ENCODE measurements at regions not wholly inside any gene's neighbourhood (a gene's known extent, or its start where the extent isn't known, plus 50 kb on each side); places are given as distances from the start of the nearest gene placed in this dataset.

- no peaks in the 10 kb centered on the region for H3K36me3 Mint-ChIP-seq (ENCODE audit: insufficient read depth)
- ATAC-seq, result no peak
- H3K4me3 Mint-ChIP-seq, result no peak overlapping the region
- DNase-seq, result no peak
- no peaks in the 10 kb centered on the region for H3K4me1 Mint-ChIP-seq (ENCODE audit: low read depth)
- H3K27me3 Mint-ChIP-seq (ENCODE audit: low read depth), result no peaks in the 10 kb centered on the region
- H3K9me3 Mint-ChIP-seq, result no peaks in the 10 kb centered on the region
Observed at GRCh38 chr9:134224127-134224526, 59.8 kb upstream of the RNU6ATAC start.

GRCh38 chr9:134224567-134225093 lies 60.3 kb upstream of the RNU6ATAC start:
- H3K9me3 Mint-ChIP-seq, result no peaks in the 10 kb centered on the region
- no peak overlapping the region for H3K4me3 Mint-ChIP-seq
- DNase-seq (no peak), ATAC-seq (no peak)
- no peaks in the 10 kb centered on the region for H3K27me3 Mint-ChIP-seq (ENCODE audit: low read depth)
- no peaks in the 10 kb centered on the region for H3K36me3 Mint-ChIP-seq (ENCODE audit: insufficient read depth)
- no peaks in the 10 kb centered on the region for H3K4me1 Mint-ChIP-seq (ENCODE audit: low read depth)

- Mint-ChIP-seq H3K9me3 (no peaks in the 10 kb centered on the region), H3K27me3 (ENCODE audit: low read depth) (no peaks in the 10 kb centered on the region), H3K4me3 (no peak overlapping the region)
Observed at GRCh38 chr9:134225186-134225585, 60.8 kb upstream of the RNU6ATAC start.

GRCh38 chr9:134225816-134226215 lies 61.5 kb upstream of the RNU6ATAC start:
- Mint-ChIP-seq H3K36me3 (ENCODE audit: insufficient read depth) (no peaks in the 10 kb centered on the region), H3K4me3 (no peak overlapping the region), H3K27me3 (ENCODE audit: low read depth) (no peaks in the 10 kb centered on the region), H3K4me1 (ENCODE audit: low read depth) (no peaks in the 10 kb centered on the region), H3K9me3 (no peaks in the 10 kb centered on the region)
- DNase-seq (no peak), ATAC-seq (no peak)

More at GRCh38 chr9:134225186-134225585, 60.8 kb upstream of the RNU6ATAC start:
- DNase-seq (no peak), ATAC-seq (no peak)
- no peaks in the 10 kb centered on the region for H3K36me3 Mint-ChIP-seq (ENCODE audit: insufficient read depth)
- H3K4me1 Mint-ChIP-seq (ENCODE audit: low read depth), result no peaks in the 10 kb centered on the region

GRCh38 chr9:134226221-134226930 lies 62.0 kb upstream of the RNU6ATAC start:
- Mint-ChIP-seq H3K4me3 (no peak overlapping the region), H3K27me3 (ENCODE audit: low read depth) (no peaks in the 10 kb centered on the region), H3K36me3 (ENCODE audit: insufficient read depth) (no peaks in the 10 kb centered on the region), H3K4me1 (ENCODE audit: low read depth) (no peaks in the 10 kb centered on the region), H3K9me3 (no peaks in the 10 kb centered on the region)
- ATAC-seq (no peak), DNase-seq (no peak)

- Mint-ChIP-seq H3K9me3 (no peaks in the 10 kb centered on the region), H3K36me3 (ENCODE audit: insufficient read depth) (no peaks in the 10 kb centered on the region), H3K4me1 (ENCODE audit: low read depth) (no peaks in the 10 kb centered on the region), H3K4me3 (no peak overlapping the region), H3K27me3 (ENCODE audit: low read depth) (no peaks in the 10 kb centered on the region)
- DNase-seq (no peak), ATAC-seq (no peak)
Observed at GRCh38 chr9:134227451-134228411, 63.4 kb upstream of the RNU6ATAC start.

GRCh38 chr9:134228649-134229048 lies 64.3 kb upstream of the RNU6ATAC start:
- H3K27me3 Mint-ChIP-seq (ENCODE audit: low read depth), result peaks cover 2% of the 10 kb centered on the region
- ATAC-seq, result no peak

GRCh38 chr9:134229466-134230091 lies 65.2 kb upstream of the RNU6ATAC start:
- no peak overlapping the region for H3K4me3 Mint-ChIP-seq
- H3K4me1 Mint-ChIP-seq (ENCODE audit: low read depth), result no peaks in the 10 kb centered on the region
- no peak for ATAC-seq
- H3K36me3 Mint-ChIP-seq (ENCODE audit: insufficient read depth), result no peaks in the 10 kb centered on the region
- peaks cover 2% of the 10 kb centered on the region for H3K27me3 Mint-ChIP-seq (ENCODE audit: low read depth)
- DNase-seq, result no peak
- no peaks in the 10 kb centered on the region for H3K9me3 Mint-ChIP-seq

More at GRCh38 chr9:134228649-134229048, 64.3 kb upstream of the RNU6ATAC start:
- no peaks in the 10 kb centered on the region for H3K36me3 Mint-ChIP-seq (ENCODE audit: insufficient read depth)
- no peaks in the 10 kb centered on the region for H3K9me3 Mint-ChIP-seq
- H3K4me1 Mint-ChIP-seq (ENCODE audit: low read depth), result no peaks in the 10 kb centered on the region
- no peak for DNase-seq
- no peak overlapping the region for H3K4me3 Mint-ChIP-seq

GRCh38 chr9:134230092-134230941 lies 66.0 kb upstream of the RNU6ATAC start:
- Mint-ChIP-seq H3K4me1 (ENCODE audit: low read depth) (no peaks in the 10 kb centered on the region), H3K27me3 (ENCODE audit: low read depth) (peaks cover 2% of the 10 kb centered on the region), H3K36me3 (ENCODE audit: insufficient read depth) (no peaks in the 10 kb centered on the region), H3K4me3 (no peak overlapping the region), H3K9me3 (no peaks in the 10 kb centered on the region)
- DNase-seq (no peak), ATAC-seq (no peak)

- Mint-ChIP-seq H3K4me1 (ENCODE audit: low read depth) (no peaks in the 10 kb centered on the region), H3K27me3 (ENCODE audit: low read depth) (peaks cover 2% of the 10 kb centered on the region), H3K4me3 (no peak overlapping the region), H3K36me3 (ENCODE audit: insufficient read depth) (no peaks in the 10 kb centered on the region), H3K9me3 (no peaks in the 10 kb centered on the region)
- DNase-seq, result no peak
- no peak for ATAC-seq
Observed at GRCh38 chr9:134230942-134231325, 66.6 kb upstream of the RNU6ATAC start.

- DNase-seq, result no peak
- Mint-ChIP-seq H3K4me3 (no peak overlapping the region), H3K36me3 (ENCODE audit: insufficient read depth) (no peaks in the 10 kb centered on the region), H3K9me3 (no peaks in the 10 kb centered on the region), H3K4me1 (ENCODE audit: low read depth) (no peaks in the 10 kb centered on the region), H3K27me3 (ENCODE audit: low read depth) (peaks cover 2% of the 10 kb centered on the region)
- ATAC-seq, result no peak
Observed at GRCh38 chr9:134231330-134231745, 67.0 kb upstream of the RNU6ATAC start.

GRCh38 chr9:134231767-134232166 lies 67.4 kb upstream of the RNU6ATAC start:
- no peak for DNase-seq
- Mint-ChIP-seq H3K9me3 (no peaks in the 10 kb centered on the region), H3K4me3 (no peak overlapping the region), H3K36me3 (ENCODE audit: insufficient read depth) (no peaks in the 10 kb centered on the region), H3K4me1 (ENCODE audit: low read depth) (no peaks in the 10 kb centered on the region), H3K27me3 (ENCODE audit: low read depth) (peaks cover 2% of the 10 kb centered on the region)
- no peak for ATAC-seq

GRCh38 chr9:134233022-134233421 lies 68.7 kb upstream of the RNU6ATAC start:
- H3K36me3 Mint-ChIP-seq (ENCODE audit: insufficient read depth), result no peaks in the 10 kb centered on the region
- no peaks in the 10 kb centered on the region for H3K9me3 Mint-ChIP-seq
- H3K4me1 Mint-ChIP-seq (ENCODE audit: low read depth), result no peaks in the 10 kb centered on the region
- ATAC-seq (no peak), DNase-seq (no peak)
- peaks cover 2% of the 10 kb centered on the region for H3K27me3 Mint-ChIP-seq (ENCODE audit: low read depth)
- H3K4me3 Mint-ChIP-seq, result no peak overlapping the region

Data from activated T-cell treated with anti-CD3 and anti-CD28 coated beads, Interleukin-2, amount 50 U/mL, for 4 hours (primary cell).